Cardiac muscle cell (in vitro differentiated cells and primary cell): ENCODE measurements at regions not wholly inside any gene's neighbourhood (a gene's known extent, or its start where the extent isn't known, plus 50 kb on each side); places are given as distances from the start of the nearest gene placed in this dataset.
"Not testable (repeated sequence)": the region's sequence is repeated elsewhere in the genome, so short reads cannot be mapped to it uniquely, and the experiment has no call there.

Experiments
- DNase-seq, 2 donors: peaks; one replicate each; pipeline versions ENCODE4 v3.0.0 to v3.0.0-alpha.2; 2010 to 2017; ENCODE audit warnings: low read depth in 1 of 2, low spot score in 1 of 2
- H3K27ac ChIP-seq: fragments of 200-600 bp; sonication (generic); 2 replicates; pipeline ENCODE4 v1.5.1; 2016
- H3K27me3 ChIP-seq: fragments of 200-600 bp; sonication (generic); 2 replicates; pipeline ENCODE4 v1.6.0; 2016; ENCODE audit warnings: control low read depth
- H3K36me3 ChIP-seq: fragments of 200-600 bp; sonication (generic); 2 replicates; pipeline ENCODE4 v1.5.1; 2016; ENCODE audit warnings: control low read depth
- H3K4me1 ChIP-seq: fragments of 200-600 bp; sonication (generic); 2 replicates; pipeline ENCODE4 v1.8.1; 2017; ENCODE audit warnings: low read depth, mild to moderate bottlenecking, mixed run types
- H3K4me3 ChIP-seq: fragments of 200-600 bp; sonication (generic); 2 replicates; pipeline ENCODE4 v1.5.1; 2016; ENCODE audit warnings: mild to moderate bottlenecking
- H3K9me3 ChIP-seq: fragments of 200-600 bp; sonication (generic); 2 replicates; pipeline ENCODE4 v1.5.1; 2017; ENCODE audit warnings: low read depth, mild to moderate bottlenecking, control low read depth
- TF ChIP-seq, protein P1 (sequence below): IDR thresholded peaks from 2 replicates; pipeline ENCODE4 v1.5.1; 2012; ENCODE audit warnings: low read depth, mild to moderate bottlenecking, low read length

DNA sequence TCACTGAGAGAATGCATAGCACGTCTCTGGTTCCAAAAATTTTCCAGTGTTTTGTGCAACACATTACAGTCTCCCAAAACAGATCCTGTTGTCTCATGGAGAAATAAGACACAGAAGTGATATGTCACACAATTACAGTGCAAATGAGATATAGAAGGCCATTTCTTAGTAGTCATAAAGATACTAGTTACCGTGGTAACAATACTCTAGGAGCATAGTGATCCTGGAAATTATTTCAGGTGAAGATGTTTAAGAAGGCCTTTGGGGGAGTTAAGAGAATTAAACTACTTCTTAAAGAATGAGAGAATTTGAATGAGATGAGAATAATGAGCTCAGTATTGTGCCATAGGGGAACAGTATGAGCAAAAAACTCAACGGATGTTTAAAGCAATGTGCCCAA is 628.0 kb upstream of the MIR17HG start:
- H3K4me3 ChIP-seq = no peak overlapping the region
- no peaks in the 10 kb centered on the region for H3K9me3 ChIP-seq
- TF ChIP-seq, protein P1, sequence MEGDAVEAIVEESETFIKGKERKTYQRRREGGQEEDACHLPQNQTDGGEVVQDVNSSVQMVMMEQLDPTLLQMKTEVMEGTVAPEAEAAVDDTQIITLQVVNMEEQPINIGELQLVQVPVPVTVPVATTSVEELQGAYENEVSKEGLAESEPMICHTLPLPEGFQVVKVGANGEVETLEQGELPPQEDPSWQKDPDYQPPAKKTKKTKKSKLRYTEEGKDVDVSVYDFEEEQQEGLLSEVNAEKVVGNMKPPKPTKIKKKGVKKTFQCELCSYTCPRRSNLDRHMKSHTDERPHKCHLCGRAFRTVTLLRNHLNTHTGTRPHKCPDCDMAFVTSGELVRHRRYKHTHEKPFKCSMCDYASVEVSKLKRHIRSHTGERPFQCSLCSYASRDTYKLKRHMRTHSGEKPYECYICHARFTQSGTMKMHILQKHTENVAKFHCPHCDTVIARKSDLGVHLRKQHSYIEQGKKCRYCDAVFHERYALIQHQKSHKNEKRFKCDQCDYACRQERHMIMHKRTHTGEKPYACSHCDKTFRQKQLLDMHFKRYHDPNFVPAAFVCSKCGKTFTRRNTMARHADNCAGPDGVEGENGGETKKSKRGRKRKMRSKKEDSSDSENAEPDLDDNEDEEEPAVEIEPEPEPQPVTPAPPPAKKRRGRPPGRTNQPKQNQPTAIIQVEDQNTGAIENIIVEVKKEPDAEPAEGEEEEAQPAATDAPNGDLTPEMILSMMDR = no peak
- no peaks in the 10 kb centered on the region for H3K27me3 ChIP-seq
- H3K36me3 ChIP-seq = no peaks in the 10 kb centered on the region
- no peak overlapping the region for H3K27ac ChIP-seq
- peak in 1 of 2 donors; percentile 29 for DNase-seq
- H3K4me1 ChIP-seq = peaks cover 12% of the 10 kb centered on the region

DNA sequence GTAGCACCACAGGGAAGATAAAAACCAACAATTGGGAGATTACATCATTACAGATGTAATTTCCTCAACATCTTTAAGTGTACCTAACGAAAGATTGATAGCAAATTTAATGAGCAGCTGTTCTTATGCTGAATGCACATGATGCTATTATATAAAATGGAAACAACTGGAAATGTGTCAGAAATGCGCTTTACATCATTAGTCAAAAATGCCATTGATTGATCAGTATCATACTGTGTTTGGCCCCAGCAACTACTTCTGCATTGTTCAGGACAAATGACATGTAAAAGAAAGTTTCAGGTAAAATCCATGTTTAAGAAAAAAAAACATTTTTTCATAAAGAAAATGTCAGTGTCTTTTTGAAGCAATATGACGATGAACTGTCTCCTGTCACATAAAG is 625.5 kb upstream of the MIR17HG start:
- no peak overlapping the region for H3K27ac ChIP-seq
- no peak overlapping the region for H3K4me3 ChIP-seq
- no peak for DNase-seq
- TF ChIP-seq, protein P1 = no peak
- H3K27me3 ChIP-seq = no peaks in the 10 kb centered on the region
- peaks cover 12% of the 10 kb centered on the region for H3K4me1 ChIP-seq
- H3K36me3 ChIP-seq = no peaks in the 10 kb centered on the region
- no peaks in the 10 kb centered on the region for H3K9me3 ChIP-seq

DNA sequence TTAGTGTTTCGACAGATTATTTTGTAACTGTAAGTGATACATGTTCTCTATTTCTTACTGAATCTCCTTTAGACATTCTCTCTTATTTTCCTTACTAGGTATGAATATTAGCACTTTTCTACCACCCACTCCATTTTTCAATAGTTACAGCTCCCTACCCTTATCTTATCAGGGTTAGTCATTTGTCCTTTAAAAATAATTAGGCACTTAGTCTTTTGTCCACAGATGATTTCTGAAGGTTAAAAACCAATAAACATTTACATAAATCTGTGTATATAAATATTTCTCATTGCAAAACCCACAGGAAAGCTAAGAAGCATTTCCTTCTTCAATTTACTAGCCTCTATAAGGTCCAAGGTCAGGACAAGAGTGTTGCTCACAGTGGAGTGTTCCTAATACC is 624.1 kb upstream of the MIR17HG start:
- Histone ChIP-seq H3K27ac (no peak overlapping the region), H3K27me3 (no peaks in the 10 kb centered on the region), H3K36me3 (no peaks in the 10 kb centered on the region), H3K4me1 (peaks cover 3% of the 10 kb centered on the region), H3K4me3 (no peak overlapping the region), H3K9me3 (no peaks in the 10 kb centered on the region)
- TF ChIP-seq, protein P1 = no peak
- peak in 1 of 2 donors; percentile 6 for DNase-seq

DNA sequence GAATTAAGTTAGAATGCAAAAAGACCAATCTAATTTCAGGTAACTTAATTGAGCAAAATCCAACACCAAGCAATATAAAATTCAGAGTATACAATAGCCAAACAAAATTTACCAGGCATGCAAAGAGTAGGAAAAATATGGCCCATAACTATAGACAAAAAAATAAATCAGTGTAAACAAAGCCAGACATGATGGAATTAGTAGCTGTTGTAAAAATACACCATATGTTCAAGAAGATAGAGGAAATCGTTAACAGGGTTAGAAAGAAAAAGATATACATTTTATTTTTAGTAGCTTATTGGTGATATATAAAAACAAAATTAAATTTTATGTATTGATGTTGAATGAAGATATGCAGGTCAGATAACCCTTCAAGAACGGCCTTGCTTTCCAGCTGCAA is 621.1 kb upstream of the MIR17HG start:
- Histone ChIP-seq H3K4me1 (no peaks in the 10 kb centered on the region), H3K4me3 (no peak overlapping the region), H3K36me3 (no peaks in the 10 kb centered on the region), H3K27ac (no peak overlapping the region), H3K9me3 (no peaks in the 10 kb centered on the region), H3K27me3 (no peaks in the 10 kb centered on the region)
- TF ChIP-seq, protein P1 = no peak
- DNase-seq = no peak

DNA sequence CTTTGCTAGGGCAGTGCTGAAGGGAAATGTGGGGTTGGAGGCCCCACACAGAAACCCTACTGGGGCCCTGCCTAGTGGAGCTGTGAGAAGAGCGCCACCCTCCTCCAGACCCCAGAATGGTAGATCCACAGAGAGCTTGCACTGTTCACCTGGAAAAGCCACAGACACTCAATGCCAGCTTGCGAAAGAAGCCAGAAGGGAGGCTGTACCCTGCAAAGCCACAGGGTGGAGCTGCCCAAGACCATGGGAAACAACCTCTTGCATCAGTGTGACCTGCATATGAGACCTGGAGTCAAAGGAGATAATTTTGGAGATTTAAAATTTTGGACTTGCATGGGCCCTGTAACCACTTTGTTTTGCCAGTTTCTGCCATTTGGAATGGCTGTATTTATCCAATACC is 615.4 kb upstream of the MIR17HG start:
- TF ChIP-seq, protein P1 = no peak
- no peaks in the 10 kb centered on the region for H3K9me3 ChIP-seq
- no peaks in the 10 kb centered on the region for H3K4me1 ChIP-seq
- H3K36me3 ChIP-seq = no peaks in the 10 kb centered on the region
- DNase-seq = no peak
- H3K4me3 ChIP-seq = no peak overlapping the region
- no peak overlapping the region for H3K27ac ChIP-seq
- H3K27me3 ChIP-seq = no peaks in the 10 kb centered on the region

DNA sequence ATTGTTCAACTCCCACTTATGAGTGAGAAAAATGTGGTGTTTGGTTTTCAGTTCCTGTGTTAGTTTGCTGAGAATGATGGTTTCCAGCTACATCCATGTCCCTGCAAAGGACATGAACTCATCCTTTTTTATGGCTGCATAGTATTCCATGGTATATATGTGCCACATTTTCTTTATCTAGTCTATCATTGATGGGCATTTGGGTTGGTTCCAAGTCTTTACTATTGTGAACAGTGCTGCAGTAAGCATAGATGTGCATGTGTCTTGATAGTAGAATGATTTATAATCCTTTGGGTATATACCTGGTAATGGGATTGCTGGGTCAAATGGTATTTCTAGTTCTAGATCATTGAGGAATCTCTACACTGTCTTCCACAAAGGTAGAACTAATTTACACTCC is 613.0 kb upstream of the MIR17HG start:
- not testable (repeated sequence) for H3K4me1 ChIP-seq, H3K9me3 ChIP-seq, H3K27me3 ChIP-seq, H3K36me3 ChIP-seq, H3K4me3 ChIP-seq, H3K27ac ChIP-seq, DNase-seq
